DMS 273 (cell line): ENCODE measurements at regions not wholly inside any gene's neighbourhood (a gene's known extent, or its start where the extent isn't known, plus 50 kb on each side); places are given as distances from the start of the nearest gene placed in this dataset.

Experiments
- DNase-seq: peaks from one replicate; lab custom pipeline; 2025; ENCODE audit not compliant: unreplicated experiment; lab: John Stamatoyannopoulos, UW

DNA sequence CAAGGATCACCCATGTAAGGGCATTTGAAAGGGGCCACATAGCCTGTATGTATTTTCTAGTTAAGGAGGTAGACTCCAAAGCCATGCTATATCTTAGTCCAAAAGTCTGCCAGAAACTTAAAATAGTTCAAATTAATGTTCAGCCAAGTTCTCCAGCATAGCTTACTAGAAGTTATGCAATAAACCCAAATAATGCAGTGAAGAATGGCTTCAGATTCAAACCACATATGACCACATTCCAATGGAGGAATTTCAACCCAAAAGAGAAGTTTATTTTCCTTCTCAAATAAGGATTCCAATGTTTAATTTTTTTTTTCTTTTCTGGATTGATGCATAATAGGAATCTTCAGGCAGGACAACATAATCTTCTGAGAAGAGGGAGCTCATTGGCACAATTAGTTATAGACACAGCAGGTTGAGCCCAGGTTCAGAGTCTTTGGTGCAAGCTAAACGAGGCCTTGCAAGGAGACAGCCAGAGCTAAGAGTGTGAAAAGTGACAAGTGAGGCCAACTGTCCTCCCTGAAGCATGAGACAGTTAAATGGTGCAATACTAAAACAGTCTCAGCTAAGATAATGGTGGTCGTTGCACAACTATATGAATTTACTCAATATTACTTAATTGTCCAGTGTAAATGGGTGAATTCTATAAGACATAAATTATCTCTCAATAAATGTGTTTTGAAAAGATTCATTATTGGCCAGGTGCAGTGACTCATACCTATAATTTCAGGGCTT lies 598.8 kb upstream of the CDH4 start:
- DNase-seq = no peak

DNA sequence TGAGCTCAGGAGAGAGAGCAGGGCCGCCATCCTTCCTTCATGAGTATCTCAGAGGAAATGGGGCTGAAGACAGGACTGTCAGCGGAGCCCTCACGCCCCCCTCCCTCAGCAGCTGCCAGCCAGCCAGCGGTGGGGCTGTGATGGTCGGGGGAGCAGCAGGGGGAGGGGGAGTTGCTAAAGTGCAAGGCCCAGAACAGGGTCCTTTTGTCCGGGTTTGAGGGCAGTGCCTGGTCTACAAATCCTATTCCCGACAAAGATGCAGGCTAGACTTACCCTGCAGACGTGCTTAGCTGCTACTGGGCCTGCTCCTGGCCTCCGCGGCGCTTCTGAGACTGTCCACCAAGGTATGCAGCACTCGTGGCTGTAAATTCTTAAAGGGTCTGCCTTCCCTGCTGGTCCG lies 593.4 kb upstream of the CDH4 start:
- DNase-seq = no peak

DNA sequence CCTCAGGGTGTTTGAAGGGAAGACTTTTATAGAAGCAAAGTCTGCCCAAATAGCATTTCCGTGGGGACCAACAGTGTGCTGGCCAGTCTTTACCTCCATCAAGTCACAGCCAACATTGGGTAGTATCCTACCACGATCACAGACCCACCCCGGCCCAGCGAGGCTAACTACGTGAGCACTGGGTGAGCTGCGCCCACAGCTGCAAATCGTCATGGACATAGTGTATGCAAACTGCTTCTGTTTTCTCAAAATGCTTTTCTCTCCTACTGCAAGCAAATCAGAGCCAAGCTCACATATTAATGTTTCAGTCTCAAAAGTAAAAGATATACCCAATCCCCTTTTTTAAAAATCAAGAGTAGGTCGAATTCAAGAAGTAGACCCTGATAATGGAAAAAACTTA lies 592.8 kb upstream of the CDH4 start:
- no peak for DNase-seq

DNA sequence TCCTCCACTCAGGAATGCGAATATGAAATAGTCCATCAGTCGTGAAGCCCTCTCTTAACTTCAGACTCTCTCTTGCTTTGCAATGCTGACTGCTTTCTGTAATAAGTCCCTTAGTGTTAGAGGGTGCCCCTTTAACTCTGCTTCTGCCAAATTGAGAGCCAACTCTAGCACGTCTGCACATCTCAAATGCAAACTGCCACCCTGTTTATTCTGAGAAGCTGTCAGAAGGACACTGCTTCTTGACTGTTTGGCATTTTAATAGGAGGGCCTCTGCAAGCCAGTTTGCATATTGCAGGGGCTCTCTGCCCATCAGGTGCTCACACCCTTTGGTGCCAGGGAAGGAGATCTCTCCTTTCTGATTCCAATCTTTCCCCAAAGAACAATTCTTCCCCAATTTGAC lies 589.8 kb upstream of the CDH4 start:
- DNase-seq = no peak

DNA sequence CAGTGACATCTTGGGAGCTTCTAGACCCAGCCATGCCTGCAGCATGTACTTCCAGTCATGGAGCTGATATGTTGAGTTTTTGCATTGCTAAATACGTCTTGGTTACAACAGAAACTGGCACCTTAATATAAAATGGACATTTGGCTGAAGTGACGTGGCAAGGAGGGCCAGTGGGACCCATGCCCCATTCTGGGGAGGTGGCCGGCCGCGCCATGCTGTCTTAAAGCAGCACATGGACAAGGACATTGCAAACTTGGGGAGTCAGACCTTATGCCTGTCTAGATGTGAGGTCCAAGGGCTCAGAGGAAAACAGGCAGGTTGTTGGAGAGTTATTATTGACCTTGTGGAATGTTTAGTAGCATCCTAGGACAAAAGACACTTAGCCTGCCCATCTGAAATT lies 588.0 kb upstream of the CDH4 start:
- no peak for DNase-seq

DNA sequence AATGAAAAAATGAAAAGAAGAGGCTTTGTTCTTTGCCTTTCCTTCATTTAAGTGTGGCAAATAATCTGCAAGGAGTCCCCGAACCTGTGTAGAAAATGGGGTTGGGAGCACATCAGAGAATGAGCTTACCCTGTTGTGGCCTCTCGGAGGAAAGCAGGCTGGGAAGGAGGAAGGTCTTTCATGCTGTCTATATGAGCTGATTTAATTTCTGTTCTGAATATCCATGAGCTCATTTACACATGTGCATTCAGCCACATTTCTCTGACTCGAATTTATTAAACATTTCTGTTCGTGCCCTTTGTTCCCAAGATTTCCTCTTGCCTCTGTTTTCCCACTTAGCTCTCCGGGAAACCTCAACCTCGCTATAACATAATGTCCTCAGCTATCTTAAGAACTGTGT lies 584.4 kb upstream of the CDH4 start:
- no peak for DNase-seq

DNA sequence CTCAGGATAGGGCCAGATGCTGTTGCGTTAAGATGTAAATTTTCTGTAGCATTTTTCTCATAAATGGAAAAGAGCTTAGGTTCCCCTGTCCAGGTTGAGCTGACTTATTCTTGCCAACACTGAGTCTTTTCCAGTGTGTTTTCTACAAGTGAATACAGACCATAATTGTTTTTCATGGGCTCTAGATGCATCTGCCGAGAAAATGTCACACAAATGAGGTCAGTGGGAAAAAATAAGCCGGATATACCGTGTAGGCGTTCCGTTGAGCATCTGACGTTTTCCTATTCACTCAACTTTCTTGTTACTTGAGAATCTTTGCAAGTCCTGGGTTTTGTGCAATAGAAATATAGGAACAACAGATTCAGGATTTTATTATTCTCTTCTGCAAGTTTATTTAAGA lies 582.9 kb upstream of the CDH4 start:
- no peak for DNase-seq

DNA sequence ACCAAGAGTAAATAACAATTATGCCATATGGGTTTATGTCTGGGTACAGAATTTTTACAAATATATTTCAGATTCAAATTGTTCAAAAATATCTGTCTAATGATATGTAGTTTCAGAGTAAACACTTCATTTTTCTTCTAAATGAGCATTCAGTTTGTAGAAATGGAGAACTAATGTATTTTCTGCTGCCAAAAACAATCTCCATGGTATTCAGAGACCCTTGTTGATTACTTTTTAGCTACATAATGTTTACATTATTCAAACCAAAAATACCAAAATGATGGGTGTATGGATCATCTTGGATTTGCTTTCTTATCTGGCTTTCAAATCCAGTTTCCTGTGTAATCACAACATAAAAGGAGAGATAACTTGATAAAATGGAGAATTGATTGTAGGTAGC lies 576.0 kb upstream of the CDH4 start:
- no peak for DNase-seq

DNA sequence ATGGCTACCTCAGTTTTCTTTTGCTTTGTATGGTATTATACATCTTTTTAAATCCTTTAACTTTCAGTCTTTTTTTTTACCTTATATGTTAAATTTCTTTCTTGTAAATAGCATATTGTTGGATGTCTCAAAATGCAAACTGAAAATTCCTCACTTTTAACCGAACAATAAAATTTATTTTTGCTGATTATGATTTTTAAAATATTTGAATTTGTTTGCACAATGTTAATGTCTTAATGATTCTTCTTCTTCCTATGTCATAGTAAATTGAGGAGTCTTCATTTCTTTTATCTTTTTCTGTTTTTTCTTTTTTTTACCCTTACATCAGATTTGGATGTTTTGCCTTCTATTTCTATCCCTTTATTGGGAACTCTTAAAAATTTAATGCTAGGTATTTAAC lies 574.2 kb upstream of the CDH4 start:
- no peak for DNase-seq

DNA sequence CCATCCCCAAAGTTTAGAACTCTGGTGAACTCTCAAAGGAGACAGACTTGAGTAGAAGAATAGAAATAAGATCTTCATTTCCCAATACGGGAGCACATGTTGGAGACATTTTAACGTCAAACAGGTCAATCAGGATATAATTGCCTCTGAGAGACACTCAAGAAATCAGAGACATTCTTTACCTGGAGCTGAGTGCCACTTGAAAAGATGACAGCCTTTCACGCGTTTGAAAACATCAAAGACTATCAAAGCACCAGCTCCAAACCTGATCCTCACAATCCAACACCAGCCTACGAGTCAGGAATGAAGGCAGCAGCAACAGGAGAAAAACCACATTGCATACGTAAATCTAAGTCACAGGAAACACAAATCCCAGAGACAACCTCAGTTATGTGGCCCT lies 571.5 kb upstream of the CDH4 start:
- no peak for DNase-seq

DNA sequence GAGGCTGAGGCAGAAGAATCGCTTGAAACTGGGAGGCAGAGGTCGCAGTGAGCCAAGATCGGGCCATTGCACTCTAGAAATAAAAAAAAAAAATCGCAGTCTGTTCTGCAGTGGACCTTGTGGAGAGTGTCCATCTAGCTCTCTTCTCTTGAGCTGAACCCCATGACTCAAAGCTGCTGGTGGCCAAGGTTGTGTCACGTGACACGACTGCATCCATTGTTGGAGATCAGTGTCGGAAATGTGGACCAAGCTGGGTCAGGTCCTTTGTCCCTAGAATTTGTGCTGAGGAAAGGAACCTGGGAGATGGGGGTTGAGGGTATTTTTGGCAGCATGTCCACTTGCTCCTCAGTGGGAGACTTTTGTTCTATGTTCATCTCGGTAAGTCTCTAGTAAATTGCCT lies 564.8 kb upstream of the CDH4 start:
- DNase-seq = no peak

DNA sequence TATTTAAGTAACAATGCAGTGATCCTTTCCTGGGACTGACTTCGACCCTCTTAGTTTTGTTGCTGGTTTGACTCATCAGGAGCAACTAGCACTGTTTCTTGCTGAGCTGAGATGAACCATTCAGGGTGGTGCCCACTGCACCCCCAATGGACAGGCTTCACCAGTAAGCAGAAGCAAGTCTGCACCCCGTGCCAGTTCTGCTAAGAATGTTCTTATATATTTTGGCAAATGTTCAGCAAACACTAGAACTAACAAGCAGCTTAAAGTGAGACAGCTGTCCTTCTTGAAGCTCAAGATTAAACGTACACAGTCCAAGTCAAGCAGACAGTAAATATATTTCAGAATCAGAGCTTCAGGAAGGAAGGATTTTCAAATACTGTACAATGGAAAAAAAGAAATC lies 561.3 kb upstream of the CDH4 start:
- no peak for DNase-seq

DNA sequence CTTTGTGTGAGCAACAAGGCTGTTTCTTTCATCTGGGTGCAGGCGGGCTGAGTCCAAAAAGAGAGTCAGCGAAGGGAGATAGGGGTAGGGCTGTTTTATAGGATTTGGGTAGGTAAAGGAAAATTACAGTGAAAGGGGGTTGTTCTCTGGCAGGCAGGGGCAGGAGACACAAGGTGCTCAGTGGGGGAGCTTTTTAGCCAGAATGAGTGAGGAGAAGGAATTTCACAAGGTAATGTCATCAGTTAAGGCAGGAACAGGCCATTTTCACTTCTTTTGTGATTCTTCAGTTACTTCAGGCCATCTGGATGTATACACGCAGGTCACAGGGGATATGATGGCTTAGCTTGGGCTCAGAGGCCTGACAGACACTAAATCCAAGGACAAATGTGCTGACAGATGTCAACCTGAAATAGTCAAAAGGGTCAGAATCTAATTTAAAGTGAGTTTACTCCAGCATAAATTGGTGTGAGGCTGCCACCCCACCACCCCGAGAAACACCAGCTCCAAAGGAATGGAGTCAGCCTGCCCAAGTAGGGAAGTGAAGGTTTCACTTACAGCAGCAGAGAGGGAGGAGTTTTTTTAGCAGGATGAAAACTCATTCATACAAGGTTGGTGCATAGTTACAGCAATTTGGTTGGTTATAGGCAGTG lies 560.0 kb upstream of the CDH4 start:
- no peak for DNase-seq

DNA sequence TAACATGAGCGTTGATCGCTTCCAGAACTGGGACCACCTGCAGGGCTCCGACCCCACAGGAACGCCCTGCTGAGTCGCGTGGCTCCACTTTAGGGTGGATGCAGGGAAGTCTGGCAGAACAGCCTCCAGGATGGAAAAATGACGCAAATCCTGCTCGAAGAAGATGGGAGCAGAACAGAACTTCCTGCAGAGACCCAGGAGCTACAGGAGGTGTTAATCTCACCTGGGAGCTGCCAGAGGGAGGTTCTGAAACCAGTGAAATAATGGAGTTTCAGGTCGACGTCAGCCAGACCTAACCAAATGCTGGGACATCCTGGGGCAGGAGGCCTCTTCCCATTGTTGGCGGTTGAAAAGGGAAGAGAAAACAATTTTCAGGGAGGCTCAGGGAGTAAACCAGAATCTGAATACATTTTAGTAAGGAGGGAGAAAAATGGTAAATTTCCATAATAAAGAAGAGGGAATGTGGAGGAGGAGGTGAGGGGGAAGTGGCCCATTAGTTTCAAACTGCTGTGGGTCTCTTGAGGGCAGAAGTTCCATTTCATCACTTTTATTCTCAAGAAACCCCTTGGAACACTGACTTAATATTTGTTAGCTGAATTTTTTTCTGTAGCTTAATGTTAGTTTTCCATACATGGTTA lies 558.4 kb upstream of the CDH4 start:
- DNase-seq = no peak

DNA sequence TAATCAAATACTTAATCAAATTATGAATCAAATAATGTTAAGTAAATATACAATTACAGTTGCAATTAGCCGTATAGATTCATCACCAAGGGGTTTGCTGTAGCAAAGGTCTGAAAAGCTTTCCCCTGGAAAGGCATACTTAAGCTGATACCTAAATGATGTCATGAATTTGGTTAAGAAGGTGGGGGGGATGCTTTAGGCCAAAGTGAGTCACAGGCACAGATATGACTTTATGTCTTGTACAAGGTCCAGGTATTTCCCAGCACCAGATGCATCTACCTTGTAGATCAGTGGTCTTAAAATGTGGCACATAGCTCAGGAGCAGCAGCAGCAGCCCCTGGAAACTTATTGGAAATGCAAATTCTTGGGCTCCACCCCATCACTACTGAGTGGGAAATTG lies 557.3 kb upstream of the CDH4 start:
- DNase-seq = no peak

DNA sequence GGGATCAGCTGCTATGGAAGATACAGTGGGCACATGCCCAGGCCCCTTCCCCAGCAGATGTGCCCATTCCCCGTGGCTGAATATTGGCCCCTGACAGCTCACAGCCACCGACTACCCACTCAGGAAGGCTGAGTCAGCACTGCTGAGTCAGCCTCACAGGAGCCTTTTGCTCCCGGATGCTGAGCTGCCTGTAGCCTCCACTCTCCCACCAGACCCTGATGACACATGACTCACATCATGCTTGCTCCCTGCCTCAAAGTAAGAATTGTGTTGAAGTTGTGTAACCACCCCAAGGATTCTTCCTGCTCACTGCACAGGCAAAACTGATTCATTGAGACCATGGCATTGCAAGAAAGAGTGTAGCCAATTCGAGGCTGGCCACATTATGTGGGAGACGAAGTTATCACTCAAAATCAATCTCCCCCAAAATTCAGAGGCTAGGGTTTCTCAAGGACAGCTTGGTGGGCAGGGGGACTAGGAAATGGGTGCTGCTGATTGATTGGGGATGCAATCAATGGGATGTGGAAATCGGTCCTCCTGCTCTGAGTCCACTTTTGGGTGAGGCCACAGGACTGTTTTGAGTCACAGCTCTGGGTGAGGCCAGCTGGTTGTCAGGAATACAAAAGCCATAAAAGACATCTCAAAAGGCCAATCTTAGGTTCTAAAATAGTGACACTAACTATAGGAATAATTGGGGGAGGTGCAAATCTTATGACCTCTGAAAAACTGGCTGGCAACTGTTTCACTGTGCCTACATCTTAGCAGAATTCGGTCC lies 556.6 kb upstream of the CDH4 start:
- DNase-seq = no peak

DNA sequence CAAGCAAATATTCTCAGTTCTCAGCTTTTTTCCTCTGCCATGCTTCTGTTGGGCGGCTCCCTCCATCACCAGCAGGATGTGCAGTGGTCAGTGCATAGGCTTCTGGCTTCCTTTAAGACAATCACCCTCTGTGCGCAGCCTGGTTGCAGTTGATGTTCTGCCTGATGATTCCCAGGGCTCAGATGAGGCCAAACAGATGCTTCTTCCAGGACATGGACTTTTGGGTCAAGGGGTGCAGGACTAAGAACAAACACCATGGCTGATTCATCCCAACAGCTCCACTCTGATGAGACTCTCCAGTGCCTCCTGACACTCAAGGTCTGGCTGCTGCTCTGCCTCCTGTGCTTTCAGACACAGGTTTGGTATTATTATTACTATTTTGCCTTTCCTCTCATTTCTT lies 554.8 kb upstream of the CDH4 start:
- DNase-seq = no peak

DNA sequence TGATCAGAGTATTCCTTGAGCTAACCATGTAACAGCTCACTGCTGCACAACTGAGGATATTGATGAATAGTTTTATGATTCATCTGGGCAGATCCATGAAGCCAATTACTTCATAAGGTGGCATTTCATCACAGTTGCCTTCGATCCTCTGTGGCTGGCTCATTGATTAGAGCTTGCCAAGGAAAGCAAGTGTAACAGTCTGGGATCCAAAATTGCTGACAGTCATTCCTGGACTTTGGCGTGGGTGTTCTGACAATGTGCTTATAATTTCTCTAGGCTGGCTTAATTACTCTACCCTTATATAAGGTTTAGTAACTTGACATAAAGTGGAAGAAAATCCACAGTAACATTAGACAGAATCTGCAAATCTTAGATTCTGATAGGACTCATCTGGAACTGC lies 551.3 kb upstream of the CDH4 start:
- no peak for DNase-seq

DNA sequence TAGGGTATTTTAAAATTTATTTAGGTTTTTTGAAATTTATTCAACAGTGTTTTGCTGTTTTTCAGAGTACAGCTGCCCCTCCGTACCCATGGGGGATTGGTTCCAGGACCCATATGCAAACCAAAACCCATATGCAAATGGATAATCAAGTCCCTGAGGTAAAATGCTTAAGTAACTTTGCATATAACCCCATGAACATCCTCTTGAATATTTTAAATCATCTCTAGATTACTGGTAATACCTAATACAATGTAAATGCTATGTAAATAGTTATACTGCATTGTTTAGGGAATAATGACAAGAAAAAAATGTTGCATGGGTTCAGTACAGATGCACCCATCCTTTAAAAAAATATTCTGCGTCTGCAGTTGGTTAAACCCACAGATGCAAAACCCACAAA lies 547.9 kb upstream of the CDH4 start:
- no peak for DNase-seq

DNA sequence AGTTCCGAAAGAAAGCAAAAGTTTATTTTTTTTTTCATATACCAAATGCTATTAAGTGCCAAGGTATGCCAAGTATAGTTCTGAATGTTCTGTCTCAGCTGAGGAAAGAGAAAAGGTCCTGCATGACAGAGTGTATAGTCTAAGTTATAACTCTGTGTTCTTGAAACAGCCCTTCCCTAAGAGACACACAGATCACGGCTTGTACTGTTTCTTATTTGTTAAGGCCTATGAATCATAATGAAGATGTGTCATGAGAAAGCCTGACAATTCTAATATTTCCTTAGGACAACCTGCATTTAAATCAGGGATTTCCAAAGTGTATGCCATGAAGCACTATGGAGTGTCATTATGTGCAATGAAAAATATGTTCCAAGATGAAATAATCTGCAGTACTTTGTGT lies 538.7 kb upstream of the CDH4 start:
- no peak for DNase-seq

DNA sequence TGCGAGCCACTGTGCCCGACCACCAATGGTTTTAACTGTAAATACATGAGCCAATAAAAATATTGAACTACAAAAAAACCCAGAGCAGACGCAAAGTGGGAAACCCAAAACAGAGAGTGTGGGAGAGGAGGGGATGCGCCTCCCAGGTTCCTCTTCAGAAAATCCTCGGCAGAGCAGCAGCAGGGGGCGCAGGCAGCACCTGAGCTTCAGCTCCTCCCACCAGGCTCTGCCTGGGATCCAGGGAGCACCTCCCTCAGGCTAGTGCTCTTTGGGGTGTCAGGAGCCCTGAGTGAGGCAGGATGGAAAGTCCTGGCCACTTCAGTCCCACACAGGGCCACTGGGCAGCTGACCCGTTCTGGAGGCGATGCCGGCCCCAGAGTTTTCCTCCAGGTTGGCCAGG lies 536.9 kb upstream of the CDH4 start:
- no peak for DNase-seq
